ENCODE measurements at regions not wholly inside any gene's neighbourhood (a gene's known extent, or its start where the extent isn't known, plus 50 kb on each side); places are given as distances from the start of the nearest gene placed in this dataset.

DNA sequence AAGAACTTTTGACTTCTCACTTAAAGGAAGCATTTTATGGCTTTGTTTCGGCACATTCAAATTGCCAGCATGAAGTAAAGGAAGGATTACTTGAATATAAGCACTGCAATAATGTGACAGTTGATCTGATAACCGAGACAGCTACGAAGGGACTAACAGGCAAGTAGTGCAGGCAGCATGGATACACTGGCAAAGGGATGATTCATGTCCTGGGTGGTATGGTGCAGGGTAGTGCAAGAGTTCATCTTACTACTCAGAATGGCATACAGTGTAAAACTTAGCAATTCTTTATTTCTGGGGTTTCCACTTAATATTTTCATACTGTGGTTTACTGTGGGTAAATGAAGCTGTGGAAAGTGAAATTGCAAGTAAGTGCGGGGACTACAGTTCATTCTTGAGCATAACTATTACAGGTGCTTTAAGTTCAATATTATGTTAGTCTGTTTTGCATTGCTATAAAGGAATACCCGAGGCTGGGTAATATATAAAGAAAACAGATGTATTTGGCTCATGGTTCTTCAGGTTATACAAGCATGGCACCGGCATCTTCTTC is 611.8 kb downstream of the SPOCK3 start:
- 89 to 90% methylated on average over 5 of the region's 6 CpGs for WGBS, 2 experiments (ENCODE audit: insufficient coverage in 2 of 2)
- Histone ChIP-seq H3K9me3 (ENCODE audit: control insufficient read depth, low read length) (no peaks in the 10 kb centered on the region), H3K4me3 (ENCODE audit: extremely low read depth, insufficient read depth, low read length, poor library complexity, severe bottlenecking) (no peak overlapping the region), H3K36me3 (ENCODE audit: control insufficient read depth, insufficient read depth, low read length) (no peaks in the 10 kb centered on the region), H3K4me1 (ENCODE audit: control insufficient read depth, insufficient read depth, low read length, poor library complexity, severe bottlenecking) (no peaks in the 10 kb centered on the region), H3K27ac (ENCODE audit: low read depth, low read length, severe bottlenecking) (no peak overlapping the region)

DNA sequence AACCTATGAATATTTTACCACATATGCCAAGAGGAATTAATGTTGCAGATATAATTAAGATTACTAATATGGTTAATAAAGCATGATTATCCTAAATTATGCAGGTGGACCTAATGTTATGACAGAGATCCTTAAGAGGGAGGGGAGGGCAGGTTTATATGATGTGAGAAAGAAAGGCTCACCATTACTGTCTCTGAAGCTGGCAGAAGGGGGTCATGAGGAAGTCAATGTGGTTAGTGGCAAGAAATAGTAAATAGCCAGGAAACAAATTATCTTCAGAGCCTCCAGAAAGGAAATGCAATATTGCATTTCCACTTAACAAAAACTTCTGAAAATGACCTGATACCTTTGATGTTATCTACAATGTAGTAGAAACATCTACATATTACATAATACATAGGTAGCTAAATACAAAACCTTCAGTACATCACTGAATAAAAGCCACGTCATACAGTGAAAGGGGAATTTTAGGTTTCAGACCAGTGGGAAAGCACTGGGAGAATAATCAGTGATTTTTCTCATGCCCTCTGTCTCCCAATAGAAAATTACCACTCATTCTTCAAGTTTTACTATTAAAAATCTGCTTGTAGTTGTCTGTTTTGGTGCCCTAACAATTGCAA is 609.2 kb downstream of the SPOCK3 start:
- Histone ChIP-seq H3K27ac (ENCODE audit: low read depth, low read length, severe bottlenecking) (no peak overlapping the region), H3K36me3 (ENCODE audit: control insufficient read depth, insufficient read depth, low read length) (no peaks in the 10 kb centered on the region), H3K4me3 (ENCODE audit: extremely low read depth, insufficient read depth, low read length, poor library complexity, severe bottlenecking) (no peak overlapping the region), H3K4me1 (ENCODE audit: control insufficient read depth, insufficient read depth, low read length, poor library complexity, severe bottlenecking) (no peaks in the 10 kb centered on the region), H3K9me3 (ENCODE audit: control insufficient read depth, low read length) (no peaks in the 10 kb centered on the region)
- 60% methylated on average over 1 of the region's 1 CpG; no CpG with 5 or more reads in 1 of the 2 experiments for WGBS, 2 experiments (ENCODE audit: insufficient coverage in 2 of 2)

DNA sequence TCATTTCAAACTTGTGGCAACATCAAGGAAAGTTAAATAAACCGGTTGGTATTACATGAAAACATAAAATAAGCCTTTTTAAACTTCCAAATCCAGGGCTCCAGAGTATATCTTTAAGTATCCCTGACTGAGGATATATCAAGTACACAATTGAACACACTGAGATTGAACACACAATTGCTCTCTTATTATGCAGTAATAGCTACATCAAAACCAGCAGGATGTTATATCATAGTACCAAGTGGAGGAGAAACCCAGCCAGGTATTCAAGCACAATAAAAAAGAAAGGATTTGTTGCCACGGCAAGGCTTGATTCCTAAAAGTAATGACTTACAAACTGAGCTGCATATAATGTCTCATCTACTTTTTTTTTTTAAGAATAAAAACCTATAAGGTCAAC is 605.8 kb downstream of the SPOCK3 start:
- Histone ChIP-seq H3K27ac (ENCODE audit: low read depth, low read length, severe bottlenecking) (no peak overlapping the region), H3K9me3 (ENCODE audit: control insufficient read depth, low read length) (no peaks in the 10 kb centered on the region), H3K4me1 (ENCODE audit: control insufficient read depth, insufficient read depth, low read length, poor library complexity, severe bottlenecking) (no peaks in the 10 kb centered on the region), H3K4me3 (ENCODE audit: extremely low read depth, insufficient read depth, low read length, poor library complexity, severe bottlenecking) (no peak overlapping the region), H3K36me3 (ENCODE audit: control insufficient read depth, insufficient read depth, low read length) (no peaks in the 10 kb centered on the region)
- WGBS, 2 experiments (ENCODE audit: insufficient coverage in 2 of 2): no CpG with 5 or more reads among the region's 2 CpGs

DNA sequence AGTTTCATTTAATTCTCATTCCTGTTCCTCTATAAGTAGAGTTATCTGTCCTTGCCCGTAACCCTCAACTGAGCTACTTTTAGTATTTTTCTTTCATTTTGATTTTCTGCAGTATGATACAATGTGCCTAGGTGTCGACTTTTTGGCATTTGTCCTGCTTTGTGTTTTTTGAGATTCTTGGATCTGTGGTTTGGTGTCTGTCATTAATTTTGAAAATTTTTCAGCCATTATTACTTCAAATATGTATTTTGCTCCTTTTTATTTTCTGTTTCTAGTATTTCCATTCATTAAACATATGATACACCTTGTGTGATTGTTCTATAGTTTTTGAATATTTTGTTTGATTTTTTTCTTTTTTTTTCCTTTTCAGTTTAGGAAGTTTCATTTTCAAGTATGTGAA is 598.9 kb downstream of the SPOCK3 start:
- H3K9me3 ChIP-seq (ENCODE audit: control insufficient read depth, low read length): no peaks in the 10 kb centered on the region

GRCh38 chr4:166637816-166638215 is 596.5 kb downstream of the SPOCK3 start:
- no peaks in the 10 kb centered on the region for H3K9me3 ChIP-seq (ENCODE audit: control insufficient read depth, low read length)
- 83 to 90% methylated on average over 1 to 2 of the region's 2 CpGs for WGBS, 2 experiments (ENCODE audit: insufficient coverage in 2 of 2)
- H3K4me1 ChIP-seq (ENCODE audit: control insufficient read depth, insufficient read depth, low read length, poor library complexity, severe bottlenecking): no peaks in the 10 kb centered on the region
- H3K27ac ChIP-seq (ENCODE audit: low read depth, low read length, severe bottlenecking): no peak overlapping the region
- no peak overlapping the region for H3K4me3 ChIP-seq (ENCODE audit: extremely low read depth, insufficient read depth, low read length, poor library complexity, severe bottlenecking)
- no peaks in the 10 kb centered on the region for H3K36me3 ChIP-seq (ENCODE audit: control insufficient read depth, insufficient read depth, low read length)

More for the DNA sequence above, 598.9 kb downstream of the SPOCK3 start:
- Histone ChIP-seq H3K4me1 (ENCODE audit: control insufficient read depth, insufficient read depth, low read length, poor library complexity, severe bottlenecking) (no peaks in the 10 kb centered on the region), H3K27ac (ENCODE audit: low read depth, low read length, severe bottlenecking) (no peak overlapping the region), H3K4me3 (ENCODE audit: extremely low read depth, insufficient read depth, low read length, poor library complexity, severe bottlenecking) (no peak overlapping the region), H3K36me3 (ENCODE audit: control insufficient read depth, insufficient read depth, low read length) (no peaks in the 10 kb centered on the region)
- no CpG with 5 or more reads among the region's 2 CpGs for WGBS, 2 experiments (ENCODE audit: insufficient coverage in 2 of 2)

- no peaks in the 10 kb centered on the region for H3K36me3 ChIP-seq (ENCODE audit: control insufficient read depth, insufficient read depth, low read length)
- no peak overlapping the region for H3K4me3 ChIP-seq (ENCODE audit: extremely low read depth, insufficient read depth, low read length, poor library complexity, severe bottlenecking)
- no peaks in the 10 kb centered on the region for H3K9me3 ChIP-seq (ENCODE audit: control insufficient read depth, low read length)
- H3K4me1 ChIP-seq (ENCODE audit: control insufficient read depth, insufficient read depth, low read length, poor library complexity, severe bottlenecking): no peaks in the 10 kb centered on the region
- no CpG with 5 or more reads among the region's 1 CpG for WGBS, 2 experiments (ENCODE audit: insufficient coverage in 2 of 2)
- H3K27ac ChIP-seq (ENCODE audit: low read depth, low read length, severe bottlenecking): no peak overlapping the region
Measured at GRCh38 chr4:166655231-166655630, 579.1 kb downstream of the SPOCK3 start.

DNA sequence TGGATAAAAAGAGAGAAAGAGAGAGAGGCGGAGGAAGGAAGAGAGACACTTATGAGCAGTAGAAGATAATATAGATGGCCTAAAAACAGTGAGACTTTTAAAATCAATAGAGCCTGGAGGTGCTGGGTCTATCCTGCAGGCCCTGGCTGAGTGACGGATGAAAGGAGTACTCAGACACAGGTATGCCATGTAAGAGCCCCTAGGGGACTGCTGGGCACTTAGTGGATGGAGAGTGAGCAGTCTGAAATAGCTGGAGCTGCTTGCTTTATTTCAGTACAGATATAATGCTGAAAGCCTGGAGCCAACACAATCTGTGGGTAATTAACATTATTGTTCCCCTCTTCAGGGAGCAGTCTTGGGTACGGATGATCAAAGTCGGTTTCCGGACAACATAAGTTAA is 578.6 kb downstream of the SPOCK3 start:
- Histone ChIP-seq H3K36me3 (ENCODE audit: control insufficient read depth, insufficient read depth, low read length) (no peaks in the 10 kb centered on the region), H3K27ac (ENCODE audit: low read depth, low read length, severe bottlenecking) (no peak overlapping the region), H3K9me3 (ENCODE audit: control insufficient read depth, low read length) (no peaks in the 10 kb centered on the region), H3K4me3 (ENCODE audit: extremely low read depth, insufficient read depth, low read length, poor library complexity, severe bottlenecking) (no peak overlapping the region), H3K4me1 (ENCODE audit: control insufficient read depth, insufficient read depth, low read length, poor library complexity, severe bottlenecking) (no peaks in the 10 kb centered on the region)
- WGBS, 2 experiments (ENCODE audit: insufficient coverage in 2 of 2): 92 to 95% methylated on average over 3 to 4 of the region's 5 CpGs

GRCh38 chr4:166657261-166657660 is 577.0 kb downstream of the SPOCK3 start:
- Histone ChIP-seq H3K27ac (ENCODE audit: low read depth, low read length, severe bottlenecking) (no peak overlapping the region), H3K4me3 (ENCODE audit: extremely low read depth, insufficient read depth, low read length, poor library complexity, severe bottlenecking) (no peak overlapping the region), H3K4me1 (ENCODE audit: control insufficient read depth, insufficient read depth, low read length, poor library complexity, severe bottlenecking) (no peaks in the 10 kb centered on the region), H3K9me3 (ENCODE audit: control insufficient read depth, low read length) (no peaks in the 10 kb centered on the region), H3K36me3 (ENCODE audit: control insufficient read depth, insufficient read depth, low read length) (no peaks in the 10 kb centered on the region)
- 72% methylated on average over 3 of the region's 3 CpGs; no CpG with 5 or more reads in 1 of the 2 experiments for WGBS, 2 experiments (ENCODE audit: insufficient coverage in 2 of 2)

DNA sequence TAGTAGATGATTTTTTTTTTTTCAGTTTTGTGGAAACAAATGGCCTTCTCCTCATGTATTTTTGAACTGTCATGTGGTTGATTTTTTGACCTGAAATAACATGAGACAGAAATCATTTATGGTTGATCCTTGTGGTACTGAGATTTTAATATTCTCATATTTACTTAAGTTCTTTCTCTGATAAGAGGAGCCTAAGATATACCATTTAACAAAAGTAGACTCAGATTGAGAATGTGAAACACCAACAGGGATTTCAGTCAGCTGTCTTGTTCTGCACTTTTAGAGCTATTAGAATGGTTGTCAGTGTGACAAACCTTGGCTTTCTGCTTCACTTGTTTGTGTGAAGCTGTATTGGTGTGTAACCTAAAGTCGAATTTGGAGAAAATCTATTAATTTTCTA is 575.7 kb downstream of the SPOCK3 start:
- no peak overlapping the region for H3K27ac ChIP-seq (ENCODE audit: low read depth, low read length, severe bottlenecking)
- H3K36me3 ChIP-seq (ENCODE audit: control insufficient read depth, insufficient read depth, low read length): no peaks in the 10 kb centered on the region
- no peaks in the 10 kb centered on the region for H3K9me3 ChIP-seq (ENCODE audit: control insufficient read depth, low read length)
- no peaks in the 10 kb centered on the region for H3K4me1 ChIP-seq (ENCODE audit: control insufficient read depth, insufficient read depth, low read length, poor library complexity, severe bottlenecking)
- WGBS, 2 experiments (ENCODE audit: insufficient coverage in 2 of 2): no CpG with 5 or more reads among the region's 1 CpG
- no peak overlapping the region for H3K4me3 ChIP-seq (ENCODE audit: extremely low read depth, insufficient read depth, low read length, poor library complexity, severe bottlenecking)

GRCh38 chr4:166662266-166662843 is 571.9 kb downstream of the SPOCK3 start:
- H3K36me3 ChIP-seq (ENCODE audit: control insufficient read depth, insufficient read depth, low read length): no peaks in the 10 kb centered on the region
- no peaks in the 10 kb centered on the region for H3K9me3 ChIP-seq (ENCODE audit: control insufficient read depth, low read length)
- H3K27ac ChIP-seq (ENCODE audit: low read depth, low read length, severe bottlenecking): no peak overlapping the region
- no peak overlapping the region for H3K4me3 ChIP-seq (ENCODE audit: extremely low read depth, insufficient read depth, low read length, poor library complexity, severe bottlenecking)
- 59 to 70% methylated on average over 2 of the region's 3 CpGs for WGBS, 2 experiments (ENCODE audit: insufficient coverage in 2 of 2)
- H3K4me1 ChIP-seq (ENCODE audit: control insufficient read depth, insufficient read depth, low read length, poor library complexity, severe bottlenecking): no peaks in the 10 kb centered on the region

GRCh38 chr4:166670341-166670740 is 564.0 kb downstream of the SPOCK3 start:
- no peak overlapping the region for H3K4me3 ChIP-seq (ENCODE audit: extremely low read depth, insufficient read depth, low read length, poor library complexity, severe bottlenecking)
- no peaks in the 10 kb centered on the region for H3K4me1 ChIP-seq (ENCODE audit: control insufficient read depth, insufficient read depth, low read length, poor library complexity, severe bottlenecking)
- no peak overlapping the region for H3K27ac ChIP-seq (ENCODE audit: low read depth, low read length, severe bottlenecking)
- no peaks in the 10 kb centered on the region for H3K36me3 ChIP-seq (ENCODE audit: control insufficient read depth, insufficient read depth, low read length)
- no peaks in the 10 kb centered on the region for H3K9me3 ChIP-seq (ENCODE audit: control insufficient read depth, low read length)
- no CpG with 5 or more reads among the region's 1 CpG for WGBS, 2 experiments (ENCODE audit: insufficient coverage in 2 of 2)

All from mesodermal cell (in vitro differentiated cells).